Ramos (cell line): ENCODE measurements at regions not wholly inside any gene's neighbourhood (a gene's known extent, or its start where the extent isn't known, plus 50 kb on each side); places are given as distances from the start of the nearest gene placed in this dataset.
"Not testable (repeated sequence)": the region's sequence is repeated elsewhere in the genome, so short reads cannot be mapped to it uniquely, and the experiment has no call there.

Experiments used
- in situ Hi-C: fragments of 300-500 bp; cut with MboI; formaldehyde crosslinking; loops from one replicate; pipeline ENCODE4 v1.14.3; 2022; ENCODE audit warnings: low sequenced_read_pairs; ENCODE audit not compliant: unreplicated experiment

DNA sequence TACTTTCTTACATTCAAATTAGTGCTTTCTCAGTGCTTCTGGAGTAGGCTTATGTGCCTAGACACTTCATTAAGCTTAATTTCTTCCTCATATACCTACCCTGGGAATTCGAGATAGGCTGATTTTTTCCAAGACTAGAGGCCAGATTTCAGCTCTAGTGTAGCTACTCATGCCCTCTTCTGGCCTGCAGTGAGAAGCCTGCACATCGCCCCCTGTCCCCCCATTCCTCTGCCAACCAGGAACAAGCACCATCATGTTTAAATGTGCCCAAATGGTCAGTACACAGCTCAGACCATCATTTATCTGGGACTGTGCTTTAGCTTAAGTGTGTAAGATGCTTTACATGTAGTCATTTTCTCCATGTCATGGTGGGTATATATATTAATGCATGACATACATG is 1218.8 kb upstream of the LRRTM1 start:
- in situ Hi-C loops, result no loop called here

DNA sequence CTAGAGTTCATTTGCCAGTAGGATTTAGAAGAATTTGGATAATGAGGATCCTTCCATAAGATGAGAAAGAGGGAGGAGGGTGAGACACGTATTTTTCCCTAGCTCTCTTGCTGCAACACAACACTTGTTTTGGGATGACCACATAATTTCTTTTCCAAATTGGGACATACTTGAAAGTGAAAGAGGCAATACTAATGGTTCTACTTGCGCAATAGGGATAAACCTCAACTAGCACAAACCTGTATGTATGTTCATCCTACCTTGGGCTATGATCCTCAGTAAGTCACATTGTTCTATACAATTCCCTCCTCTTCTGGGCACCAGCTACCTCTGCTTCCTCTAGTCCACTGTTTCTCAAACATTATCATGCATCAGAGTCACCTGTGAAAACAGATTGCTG is 1208.8 kb upstream of the LRRTM1 start:
- in situ Hi-C loops, result no loop called here

DNA sequence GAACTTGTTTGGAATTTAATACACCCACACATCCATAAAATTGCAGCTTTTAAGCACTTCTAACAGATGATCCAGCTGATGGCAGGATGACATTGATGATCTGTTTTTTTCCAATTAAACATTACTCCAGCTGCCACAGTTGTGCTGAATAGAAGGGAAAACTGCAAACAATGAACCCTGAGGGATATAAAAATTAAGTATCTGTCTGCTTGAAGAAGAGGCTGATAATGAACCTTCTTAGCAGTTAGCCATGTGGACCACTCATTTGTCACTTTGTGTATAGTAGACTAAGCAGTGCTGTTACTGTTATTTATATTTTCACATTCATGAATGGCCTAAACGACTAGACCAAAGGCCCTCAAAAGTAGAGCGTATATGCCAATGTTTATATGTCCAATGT is 1201.0 kb upstream of the LRRTM1 start:
- in situ Hi-C loops, result no loop called here

DNA sequence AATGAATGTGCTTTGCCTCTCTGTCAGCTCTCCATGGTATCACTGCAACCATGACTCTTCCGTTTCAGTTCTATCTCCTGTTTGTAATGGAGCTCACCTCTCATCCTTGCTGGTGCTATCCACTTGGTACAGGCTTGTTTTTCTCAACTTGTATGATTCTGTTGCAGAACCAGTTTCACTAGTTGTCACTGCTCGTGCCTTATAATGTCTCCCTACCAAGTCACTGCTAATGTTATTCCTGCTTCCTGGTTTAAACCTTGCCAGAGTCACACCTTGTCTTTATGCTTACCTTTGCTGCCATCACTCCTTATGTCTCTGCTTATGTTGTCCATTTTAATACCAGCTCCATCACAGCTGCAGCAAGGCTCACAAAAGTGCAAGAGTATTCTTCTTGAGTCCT is 1191.0 kb upstream of the LRRTM1 start:
- in situ Hi-C loops, result no loop called here

DNA sequence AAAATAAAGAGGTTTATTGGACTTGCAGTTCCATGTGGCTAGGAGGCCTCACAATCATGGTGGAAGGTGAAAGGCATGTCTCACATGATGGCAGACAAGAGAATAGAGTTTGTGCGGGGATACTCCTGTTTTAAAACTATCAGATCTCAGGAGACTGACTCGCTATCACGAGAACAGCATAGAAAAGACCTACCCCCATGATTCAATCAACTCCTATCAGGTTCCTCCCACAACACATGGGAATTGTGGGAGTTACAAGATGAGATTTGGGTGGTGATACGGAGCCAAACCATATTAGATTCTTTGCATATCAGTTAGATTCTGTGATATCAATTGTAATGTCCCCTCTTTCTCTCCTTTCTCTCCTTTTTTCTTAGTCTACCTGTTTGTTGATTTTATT is 1178.7 kb upstream of the LRRTM1 start:
- in situ Hi-C loops, result no loop called here

DNA sequence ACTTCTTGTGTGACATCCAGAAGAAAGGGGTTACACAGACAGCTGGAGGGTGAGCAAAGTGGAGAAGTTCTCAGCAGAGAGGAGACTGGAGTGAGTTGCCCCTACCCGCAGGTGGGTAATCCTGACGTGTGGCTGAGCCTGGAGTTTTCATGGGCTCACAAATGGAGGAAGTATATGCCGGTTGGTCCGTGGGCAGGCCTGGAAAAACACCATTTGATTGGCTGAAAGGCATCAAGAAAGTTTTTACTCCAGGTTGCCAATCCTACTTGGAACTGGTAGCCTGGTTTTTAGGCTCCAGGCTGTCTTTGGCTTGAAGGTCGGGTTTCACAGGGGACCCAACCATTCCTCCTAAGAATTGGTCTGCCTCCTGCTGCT is 1177.4 kb upstream of the LRRTM1 start:
- in situ Hi-C loops, result no loop called here

DNA sequence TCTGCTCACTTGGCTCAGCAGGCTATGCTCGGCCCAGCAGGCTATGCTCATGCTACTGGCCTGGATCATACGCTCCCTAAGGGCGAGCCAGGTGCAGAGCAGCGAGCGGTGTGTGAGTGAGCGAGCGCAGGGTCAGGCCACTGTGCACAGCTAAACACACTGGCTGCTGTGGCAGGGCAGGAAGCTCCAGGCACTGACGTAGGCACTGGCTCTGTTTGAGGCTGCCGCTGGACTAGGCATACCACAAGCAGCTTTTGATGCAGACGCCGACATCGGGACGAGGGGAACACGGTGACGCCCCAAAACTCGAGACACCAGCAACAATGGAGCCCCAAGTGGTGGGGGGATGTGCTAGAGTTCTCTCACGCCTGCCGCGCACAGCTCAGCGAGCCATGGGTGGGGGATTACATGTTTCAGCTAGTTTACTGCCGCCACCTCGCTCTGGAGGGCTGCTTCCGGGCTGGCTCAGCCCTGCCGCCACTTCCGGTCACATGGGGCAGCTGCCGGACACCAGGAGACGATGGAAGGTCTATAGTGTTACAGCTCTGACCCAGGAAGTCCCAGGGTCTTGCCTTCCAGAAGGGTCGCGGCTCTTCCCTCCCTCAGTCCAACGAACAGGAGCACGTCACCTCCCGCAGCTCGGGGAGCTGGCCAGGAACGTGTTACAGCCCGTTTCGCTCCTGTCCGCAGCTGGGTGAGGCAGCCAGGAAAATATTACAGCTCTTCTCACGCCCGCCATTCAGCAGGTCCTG is 1176.9 kb upstream of the LRRTM1 start:
- in situ Hi-C loops, result no loop called here

DNA sequence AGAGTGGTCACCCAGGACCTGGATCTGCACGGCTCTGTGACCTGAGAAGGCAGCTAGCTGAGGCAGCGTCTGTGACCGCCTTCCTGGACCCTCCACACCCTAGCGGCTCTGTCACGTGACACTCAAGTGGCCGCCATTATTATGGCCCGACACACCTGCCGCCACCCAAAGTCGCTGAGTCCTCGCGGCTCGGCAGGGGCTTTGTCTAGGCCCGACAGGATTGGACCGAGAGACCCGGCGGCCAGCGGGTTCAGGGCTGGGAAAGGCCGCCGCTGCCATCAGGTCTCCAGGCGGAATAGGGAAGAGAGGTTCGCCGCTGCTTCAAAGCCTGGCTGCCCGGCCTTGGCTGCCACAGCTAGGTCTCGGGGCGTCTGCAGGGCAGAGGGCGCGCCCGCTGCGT is 1162.5 kb upstream of the LRRTM1 start:
- in situ Hi-C loops, result no loop called here

DNA sequence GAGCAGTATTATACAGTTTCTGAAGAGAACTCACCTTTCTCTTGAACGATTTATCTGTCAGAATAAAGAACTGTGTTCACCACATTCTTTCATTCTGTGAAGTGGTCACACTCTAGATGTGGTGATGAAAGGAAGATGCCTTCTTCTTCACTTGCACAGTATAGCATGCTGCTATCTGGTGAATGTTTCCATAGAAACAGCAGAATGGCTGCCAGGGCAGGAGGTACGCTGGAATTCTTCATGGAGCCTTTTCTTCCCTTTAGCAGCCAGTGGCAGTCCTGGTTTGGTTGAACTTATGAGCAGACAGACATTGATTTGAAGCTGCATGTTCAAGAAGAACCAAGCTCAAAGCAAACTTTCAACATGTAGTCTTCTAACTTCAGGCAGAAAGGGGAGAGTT is 1157.9 kb upstream of the LRRTM1 start:
- in situ Hi-C loops, result no loop called here

DNA sequence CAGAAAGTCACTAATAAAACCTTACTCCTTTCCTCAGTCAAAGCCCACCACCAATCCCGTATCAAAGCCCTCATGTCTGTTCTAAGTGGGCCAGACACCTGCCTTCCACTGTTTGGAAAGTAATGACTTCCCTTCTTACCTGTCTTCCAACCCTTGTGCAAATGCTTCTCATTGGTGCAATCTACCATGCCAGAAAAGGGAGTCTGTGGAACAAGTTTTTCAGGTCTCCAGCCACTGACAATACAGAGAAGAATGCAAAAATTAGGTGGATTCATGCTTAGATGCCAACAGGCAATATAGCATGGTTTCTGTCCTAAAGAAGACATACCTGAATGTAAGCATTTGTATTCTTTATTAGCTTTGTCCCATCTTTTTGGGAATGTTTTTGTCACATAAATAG is 1140.6 kb upstream of the LRRTM1 start:
- in situ Hi-C loops, result no loop called here

DNA sequence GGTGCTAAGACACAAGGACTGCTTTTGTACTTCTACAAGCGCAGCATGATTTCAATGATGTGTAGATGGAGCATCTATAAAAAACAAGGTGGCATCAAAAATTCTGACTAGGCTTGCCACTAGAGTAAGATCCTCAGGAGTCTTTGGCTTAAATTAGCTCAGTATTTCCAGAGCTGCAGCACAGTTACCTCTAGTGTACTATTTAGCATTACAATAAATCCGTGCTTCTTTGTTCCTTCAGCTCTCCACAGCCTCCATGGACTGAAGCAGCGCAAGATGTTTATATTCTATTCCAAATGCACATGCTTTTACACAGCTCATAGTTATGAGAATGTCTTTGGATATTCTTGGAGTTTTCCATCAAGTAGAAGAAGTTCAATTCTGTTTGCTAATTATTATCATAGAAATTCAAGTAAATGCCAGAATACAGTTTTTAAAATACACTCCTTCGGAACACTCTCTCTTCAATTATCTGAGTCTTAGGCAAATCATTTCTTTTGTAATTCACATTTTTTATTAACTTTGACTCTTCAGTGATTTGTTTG is 1133.0 kb upstream of the LRRTM1 start:
- in situ Hi-C loops, result no loop called here

DNA sequence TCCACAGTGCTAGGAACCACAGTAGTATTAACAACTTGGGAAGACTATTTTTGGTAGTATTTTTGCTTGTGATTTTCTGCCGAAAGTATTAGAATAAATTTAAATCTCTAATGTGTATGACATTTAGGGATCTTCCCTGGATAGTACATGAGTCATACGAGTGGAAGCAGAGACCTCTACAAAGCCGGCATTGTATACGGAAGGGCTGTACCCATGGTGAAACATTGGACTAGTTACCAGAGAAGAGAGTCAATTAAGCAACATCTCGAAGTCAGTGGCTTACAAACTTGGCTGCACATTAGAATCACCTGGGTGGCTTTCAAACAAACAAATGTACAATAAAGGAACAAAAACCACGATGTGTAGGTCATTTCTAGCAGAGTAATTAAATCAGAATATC is 1131.7 kb upstream of the LRRTM1 start:
- in situ Hi-C loops, result no loop called here

DNA sequence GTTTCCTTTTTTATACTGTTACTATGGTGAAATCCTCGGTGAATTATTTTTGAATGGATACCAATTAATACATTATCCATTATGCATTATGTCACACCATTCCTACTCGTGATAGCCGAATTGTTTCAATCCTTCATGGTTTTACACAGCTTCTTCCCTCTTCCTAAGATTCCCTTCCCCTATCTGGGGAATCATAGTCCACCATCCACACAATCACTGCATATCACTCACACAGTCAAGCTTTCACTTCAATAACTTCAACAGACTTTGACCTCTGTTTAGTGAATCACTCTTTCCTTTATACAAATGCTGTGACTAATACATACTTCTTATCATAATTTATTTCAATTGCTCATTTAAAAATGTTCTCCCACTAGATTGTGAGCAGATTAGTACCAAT is 1108.1 kb upstream of the LRRTM1 start:
- in situ Hi-C loops, result no loop called here

DNA sequence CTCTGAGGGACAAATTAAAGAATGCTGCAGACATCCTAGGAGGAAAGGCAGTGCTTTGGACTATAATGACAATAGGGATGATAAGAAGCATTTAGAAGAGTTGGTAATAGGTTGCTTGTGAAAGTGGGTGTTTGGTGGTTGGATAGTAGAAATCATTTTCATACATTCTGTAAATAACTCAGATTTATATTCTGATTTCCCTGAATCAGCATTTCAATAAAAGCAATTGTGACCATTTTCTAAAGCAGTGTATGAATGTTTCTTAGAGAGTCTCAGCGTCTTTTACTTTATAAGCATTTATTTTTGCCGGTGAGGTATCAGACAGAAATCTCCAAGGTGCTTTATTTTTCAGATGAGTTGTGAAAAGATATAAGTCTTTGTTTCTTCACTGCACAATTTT is 1099.0 kb upstream of the LRRTM1 start:
- in situ Hi-C loops, result no loop called here

DNA sequence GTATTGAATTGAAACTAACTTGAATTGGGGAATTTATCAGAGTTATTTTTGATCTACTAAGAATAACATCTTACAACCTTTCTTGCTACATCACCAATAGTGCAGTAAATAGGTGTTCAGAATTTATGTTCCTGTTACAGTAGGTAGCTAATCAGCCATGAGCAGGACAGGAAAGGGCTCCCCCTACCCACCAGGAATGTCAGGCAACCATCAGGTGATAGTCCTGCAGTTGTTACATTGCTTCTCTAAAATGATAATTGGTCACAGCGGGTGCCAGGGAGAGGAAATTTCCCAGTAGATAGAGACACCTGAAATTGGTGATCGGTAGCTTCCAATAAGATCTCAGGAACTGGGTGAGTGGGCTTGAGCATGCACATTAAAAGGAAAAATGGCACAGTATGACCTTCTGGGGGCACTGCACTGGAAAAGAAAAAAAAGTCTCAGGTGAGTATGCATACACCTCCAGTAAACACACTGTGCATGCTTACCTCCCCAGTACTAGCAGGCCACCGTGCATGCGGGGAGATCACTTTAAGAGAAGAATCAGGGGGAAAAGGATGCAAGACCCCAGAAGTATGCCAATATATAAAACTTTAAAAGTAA is 1092.0 kb upstream of the LRRTM1 start:
- in situ Hi-C loops, result no loop called here

DNA sequence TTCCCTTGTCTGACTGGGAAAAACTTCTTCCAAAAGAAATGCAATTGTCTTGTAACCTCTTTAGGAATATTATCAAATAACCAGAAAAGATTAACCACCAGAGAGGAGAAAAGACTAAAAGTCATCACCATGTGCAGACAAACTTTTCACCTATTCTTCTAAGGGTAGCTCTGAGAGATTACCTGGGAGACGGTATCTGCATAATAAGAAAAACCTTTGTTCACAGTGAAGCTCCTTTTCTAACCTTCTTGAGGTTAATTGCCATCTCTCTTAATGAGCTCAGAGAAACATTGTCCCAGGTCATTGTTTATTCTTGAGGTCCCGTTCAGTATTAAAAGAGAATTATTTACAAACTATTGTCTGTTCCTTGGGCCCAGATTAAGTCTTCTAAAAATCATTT is 1091.2 kb upstream of the LRRTM1 start:
- in situ Hi-C loops, result no loop called here

DNA sequence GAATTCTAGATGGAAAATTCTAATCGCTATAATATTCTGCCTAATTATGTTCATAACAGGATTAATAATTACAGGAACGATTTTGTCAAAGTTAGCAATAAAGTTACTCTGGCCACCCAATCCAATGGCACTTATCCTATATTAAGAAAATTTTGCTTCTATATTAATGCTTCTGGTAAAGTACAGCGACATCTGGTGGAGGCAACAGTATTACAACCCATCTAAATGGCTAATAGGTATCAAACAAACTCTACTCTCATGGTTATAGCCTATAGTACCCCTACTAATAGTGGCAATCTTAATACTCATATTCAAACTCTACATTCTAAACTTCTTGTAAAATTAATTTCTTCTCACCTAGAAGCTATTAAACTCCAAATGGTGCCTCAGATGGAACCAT is 1084.7 kb upstream of the LRRTM1 start:
- in situ Hi-C loops, result no loop called here

DNA sequence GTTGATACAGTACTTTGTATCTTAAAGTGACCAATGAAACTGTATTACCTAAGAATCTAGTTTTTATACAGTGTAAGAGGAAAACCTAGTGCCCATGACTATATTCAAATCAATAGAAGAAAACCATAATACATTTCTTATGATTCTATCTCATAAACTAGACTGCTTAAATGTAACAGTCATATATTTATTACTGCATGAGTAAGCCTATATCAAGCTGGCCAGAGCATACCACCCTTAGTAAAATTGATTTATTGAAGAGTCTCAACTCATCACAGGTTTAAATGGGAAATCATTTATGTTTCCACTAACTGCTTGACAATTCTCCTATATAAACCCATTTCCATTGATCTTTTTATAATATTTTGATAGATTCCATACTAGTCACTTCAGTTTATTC is 1059.2 kb upstream of the LRRTM1 start:
- in situ Hi-C loops, result no loop called here

DNA sequence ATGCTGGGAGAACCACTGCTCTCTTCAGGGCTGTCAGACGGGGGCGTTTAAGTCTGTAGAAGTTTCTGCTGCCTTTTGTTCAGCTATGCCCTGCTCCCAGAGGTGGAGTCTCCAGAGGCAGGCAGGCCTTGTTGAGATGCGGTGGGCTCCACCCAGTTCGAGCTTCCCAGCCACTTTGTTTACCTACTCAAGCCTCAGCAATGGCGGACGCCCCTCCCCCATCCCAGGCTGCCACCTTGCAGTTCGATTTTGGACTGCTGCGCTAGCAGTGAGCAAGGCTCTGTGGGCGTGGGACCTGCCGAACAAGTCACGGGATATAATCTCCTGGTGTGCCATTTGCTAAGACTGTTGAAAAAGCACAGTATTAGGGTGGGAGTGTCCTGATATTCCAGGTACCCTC is 1057.9 kb upstream of the LRRTM1 start:
- in situ Hi-C loops, result not testable (repeated sequence)

DNA sequence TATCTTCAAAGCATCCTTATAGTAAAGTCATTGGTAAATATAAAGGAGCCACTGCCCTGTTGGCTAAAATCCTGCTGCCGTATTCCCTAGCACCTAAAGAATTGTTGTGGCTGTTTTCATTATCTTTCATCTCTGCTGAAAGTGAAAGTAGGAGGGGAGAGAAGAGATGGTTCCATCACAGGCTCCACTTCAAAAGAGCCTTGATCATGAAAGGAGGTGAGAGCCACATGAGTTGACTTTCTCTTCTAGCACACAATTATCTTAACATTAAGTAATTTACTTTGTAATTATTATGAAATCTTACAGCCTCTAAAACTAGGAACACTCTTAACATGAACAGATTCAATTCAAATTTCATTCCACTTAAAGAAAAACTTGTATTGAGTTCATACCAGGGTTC is 1050.9 kb upstream of the LRRTM1 start:
- in situ Hi-C loops, result no loop called here

DNA sequence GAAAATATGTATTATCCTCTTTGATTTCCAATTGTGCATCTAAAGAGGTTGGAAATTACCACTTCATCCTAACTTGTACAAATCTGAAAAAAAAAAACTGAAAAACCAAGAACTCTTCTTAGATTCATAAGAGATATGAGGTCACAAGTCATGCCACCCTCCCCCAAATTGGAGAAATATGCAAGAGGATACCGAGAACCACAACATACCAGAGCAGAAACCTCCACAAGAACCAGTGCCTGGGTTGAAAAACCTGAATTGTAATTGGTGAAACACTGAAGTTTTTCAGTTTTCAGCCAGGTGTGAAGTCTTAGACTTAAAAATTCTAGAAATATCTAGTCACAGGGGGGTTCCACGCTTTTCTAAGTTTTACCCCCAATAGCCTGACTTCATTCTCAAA is 1029.5 kb upstream of the LRRTM1 start:
- in situ Hi-C loops, result no loop called here

DNA sequence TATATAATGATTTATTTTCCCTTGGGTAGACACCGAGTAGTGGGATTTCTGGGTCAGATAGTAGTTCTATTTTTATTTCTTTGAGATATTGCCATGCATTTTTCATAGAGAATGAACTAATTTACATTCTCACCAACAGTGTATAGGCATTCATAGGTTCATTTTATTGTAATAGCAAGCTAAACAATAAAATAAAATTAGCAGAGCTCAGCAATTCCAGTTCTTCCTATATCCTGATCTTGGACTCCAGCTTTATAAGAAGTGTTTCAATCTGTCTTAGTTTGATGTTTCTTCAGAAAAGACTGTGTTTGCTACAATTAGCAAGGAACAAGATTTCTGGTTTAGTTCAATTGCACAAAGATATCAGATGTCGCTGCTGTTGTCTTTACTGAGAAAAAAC is 1024.4 kb upstream of the LRRTM1 start:
- in situ Hi-C loops, result no loop called here
